GM12874 (cell line): ENCODE measurements at regions not wholly inside any gene's neighbourhood (a gene's known extent, or its start where the extent isn't known, plus 50 kb on each side); places are given as distances from the start of the nearest gene placed in this dataset.

ENCODE experiments used
- CTCF ChIP-seq: IDR thresholded peaks from 2 replicates; pipeline ENCODE4 v1.5.1; 2011; ENCODE audit warnings: low read depth, mild to moderate bottlenecking, control low read depth, low read length, moderate library complexity; ENCODE audit not compliant: insufficient read depth

- TF ChIP-seq CTCF, result no peak
Observed at GRCh38 chr7:113797420-113798010, 121.3 kb downstream of the PPP1R3A start.

- no peak for TF ChIP-seq CTCF
Observed at GRCh38 chr7:113796557-113796956, 122.3 kb downstream of the PPP1R3A start.

- TF ChIP-seq CTCF, result no peak
Observed at GRCh38 chr7:113794573-113794972, 124.2 kb downstream of the PPP1R3A start.

- no peak for TF ChIP-seq CTCF
Observed at GRCh38 chr7:113793171-113793570, 125.6 kb downstream of the PPP1R3A start.

- TF ChIP-seq CTCF, result no peak
Observed at GRCh38 chr7:113790025-113790424, 128.8 kb downstream of the PPP1R3A start.

GRCh38 chr7:113787106-113787505 is 131.7 kb downstream of the PPP1R3A start:
- TF ChIP-seq CTCF, result no peak

GRCh38 chr7:113784956-113785355 is 133.9 kb downstream of the PPP1R3A start:
- no peak for TF ChIP-seq CTCF
